Neutrophil (primary cell): ENCODE measurements at regions not wholly inside any gene's neighbourhood (a gene's known extent, or its start where the extent isn't known, plus 50 kb on each side); places are given as distances from the start of the nearest gene placed in this dataset.

Experiments used
- H3K27ac ChIP-seq: fragments of 200-600 bp; sonication (generic); 2 replicates; pipeline ENCODE4 v1.5.1; 2016; ENCODE audit warnings: mild to moderate bottlenecking, moderate library complexity
- H3K27me3 ChIP-seq: fragments of 200-600 bp; sonication (generic); 2 replicates; pipeline ENCODE4 v1.6.0; 2016; ENCODE audit warnings: mild to moderate bottlenecking
- H3K36me3 ChIP-seq: fragments of 200-600 bp; sonication (generic); 2 replicates; pipeline ENCODE4 v1.5.1; 2017
- H3K4me1 ChIP-seq, 2 experiments: fragments of 200-600 bp in 1 of 2; sonication (generic) in 1 of 2; 1 replicate in 1 of 2; 2 replicates in 1 of 2; pipeline versions ENCODE4 v1.5.1 to v1.6.1; 2013 to 2016; ENCODE audit warnings: low read depth in 1 of 2, low read length in 1 of 2, mild to moderate bottlenecking in 1 of 2, moderate library complexity in 1 of 2; ENCODE audit not compliant: control insufficient read depth in 1 of 2, insufficient read depth in 1 of 2
- H3K4me3 ChIP-seq, 2 experiments: fragments of 200-600 bp in 1 of 2; sonication (generic) in 1 of 2; 1 replicate in 1 of 2; 2 replicates in 1 of 2; pipeline ENCODE4 v1.5.1; 2013 to 2016; ENCODE audit warnings: low read depth in 1 of 2, low read length in 1 of 2, mild to moderate bottlenecking in 1 of 2, moderate library complexity in 1 of 2
- H3K9me3 ChIP-seq: fragments of 200-600 bp; sonication (generic); 2 replicates; pipeline ENCODE4 v1.5.1; 2016
- TF ChIP-seq, protein P1 (sequence below): fragments of 200-600 bp; sonication (generic); IDR thresholded peaks from 2 replicates; pipeline ENCODE4 v1.5.1; 2016; ENCODE audit warnings: antibody characterized with exemption

DNA sequence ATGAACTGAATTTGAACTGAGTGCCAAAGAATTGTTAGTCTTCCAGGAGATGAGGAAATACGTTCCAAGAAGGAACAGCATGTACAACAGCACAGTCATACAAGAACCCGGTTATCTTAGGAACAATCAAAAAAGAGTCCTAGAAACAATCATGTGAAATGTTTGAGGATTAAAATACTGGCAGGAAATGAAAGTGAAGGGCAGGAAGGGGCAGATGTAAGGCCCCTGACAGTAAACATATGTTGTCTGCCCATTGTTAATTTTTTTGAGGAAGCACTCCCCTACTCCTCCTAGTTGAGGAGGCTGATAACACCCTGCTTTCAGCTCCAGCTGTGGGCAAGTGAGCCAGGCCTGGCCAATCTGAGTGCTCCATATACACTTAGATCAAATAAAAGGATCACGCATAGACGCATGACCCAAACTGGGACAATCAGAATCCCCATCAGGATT is 220.9 kb downstream of the HACE1 start:
- H3K27ac ChIP-seq = no peak overlapping the region
- no peaks in the 10 kb centered on the region for H3K36me3 ChIP-seq
- H3K27me3 ChIP-seq = no peaks in the 10 kb centered on the region
- H3K9me3 ChIP-seq = no peaks in the 10 kb centered on the region
- H3K4me3 ChIP-seq = no peak overlapping the region
- H3K4me1 ChIP-seq = peaks cover 0 to 11% of the 10 kb centered on the region in 2 experiments
- TF ChIP-seq, protein P1, sequence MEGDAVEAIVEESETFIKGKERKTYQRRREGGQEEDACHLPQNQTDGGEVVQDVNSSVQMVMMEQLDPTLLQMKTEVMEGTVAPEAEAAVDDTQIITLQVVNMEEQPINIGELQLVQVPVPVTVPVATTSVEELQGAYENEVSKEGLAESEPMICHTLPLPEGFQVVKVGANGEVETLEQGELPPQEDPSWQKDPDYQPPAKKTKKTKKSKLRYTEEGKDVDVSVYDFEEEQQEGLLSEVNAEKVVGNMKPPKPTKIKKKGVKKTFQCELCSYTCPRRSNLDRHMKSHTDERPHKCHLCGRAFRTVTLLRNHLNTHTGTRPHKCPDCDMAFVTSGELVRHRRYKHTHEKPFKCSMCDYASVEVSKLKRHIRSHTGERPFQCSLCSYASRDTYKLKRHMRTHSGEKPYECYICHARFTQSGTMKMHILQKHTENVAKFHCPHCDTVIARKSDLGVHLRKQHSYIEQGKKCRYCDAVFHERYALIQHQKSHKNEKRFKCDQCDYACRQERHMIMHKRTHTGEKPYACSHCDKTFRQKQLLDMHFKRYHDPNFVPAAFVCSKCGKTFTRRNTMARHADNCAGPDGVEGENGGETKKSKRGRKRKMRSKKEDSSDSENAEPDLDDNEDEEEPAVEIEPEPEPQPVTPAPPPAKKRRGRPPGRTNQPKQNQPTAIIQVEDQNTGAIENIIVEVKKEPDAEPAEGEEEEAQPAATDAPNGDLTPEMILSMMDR = no peak

DNA sequence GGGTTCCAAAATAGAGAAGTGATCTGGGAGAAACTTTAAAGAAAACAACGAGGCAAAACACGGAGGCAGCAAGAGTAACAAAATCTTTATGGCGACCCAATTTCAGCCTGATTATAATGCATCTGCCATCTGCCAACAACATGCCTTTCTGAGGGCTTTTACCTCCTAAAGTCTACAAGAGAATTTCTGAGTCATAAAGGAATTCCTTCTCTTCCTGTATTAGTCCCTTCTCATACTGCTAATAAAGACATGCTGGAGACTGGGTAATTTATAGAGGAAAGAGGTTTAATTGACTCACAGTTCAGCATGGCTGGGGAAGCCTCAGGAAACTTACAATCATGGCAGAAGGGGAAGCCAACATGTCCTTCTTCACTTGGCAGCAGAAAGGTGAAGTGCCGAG is 226.6 kb downstream of the HACE1 start:
- Histone ChIP-seq H3K27me3 (no peaks in the 10 kb centered on the region), H3K4me3 (no peak overlapping the region)

DNA sequence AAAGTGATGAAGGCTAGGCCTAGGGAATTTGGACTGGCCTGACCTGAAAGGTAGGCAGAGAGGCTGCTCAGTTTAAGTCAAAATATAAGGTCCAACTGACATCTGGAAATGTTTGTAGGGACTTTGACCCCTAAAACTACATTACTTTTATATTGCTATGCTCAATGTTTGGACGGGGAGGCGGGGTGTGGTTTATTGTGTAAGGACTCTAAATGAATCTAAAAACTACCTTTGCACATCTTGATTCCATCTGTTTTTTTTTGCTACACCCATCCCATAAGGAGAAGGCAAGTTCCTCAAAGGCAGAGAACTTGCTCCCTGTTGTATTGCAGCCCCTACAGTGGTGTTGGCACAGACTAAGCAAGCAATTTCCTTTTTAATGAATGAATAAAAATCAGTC is 227.1 kb downstream of the HACE1 start:
- Histone ChIP-seq H3K4me1 (no peaks in the 10 kb centered on the region), H3K4me3 (no peak overlapping the region), H3K9me3 (no peaks in the 10 kb centered on the region), H3K27ac (no peak overlapping the region), H3K27me3 (no peaks in the 10 kb centered on the region), H3K36me3 (no peaks in the 10 kb centered on the region)
- TF ChIP-seq, protein P1 = no peak

More for the DNA sequence above, 226.6 kb downstream of the HACE1 start:
- no peaks in the 10 kb centered on the region for H3K4me1 ChIP-seq
- TF ChIP-seq, protein P1 = no peak
- no peaks in the 10 kb centered on the region for H3K9me3 ChIP-seq
- no peaks in the 10 kb centered on the region for H3K36me3 ChIP-seq
- no peak overlapping the region for H3K27ac ChIP-seq

- Histone ChIP-seq H3K4me3 (no peak overlapping the region), H3K4me1 (no peaks in the 10 kb centered on the region), H3K27me3 (no peaks in the 10 kb centered on the region), H3K27ac (no peak overlapping the region), H3K9me3 (no peaks in the 10 kb centered on the region), H3K36me3 (no peaks in the 10 kb centered on the region)
- TF ChIP-seq, protein P1 = no peak
These were observed 228.8 kb downstream of the HACE1 start for GRCh38 chr6:104630955-104631354.

DNA sequence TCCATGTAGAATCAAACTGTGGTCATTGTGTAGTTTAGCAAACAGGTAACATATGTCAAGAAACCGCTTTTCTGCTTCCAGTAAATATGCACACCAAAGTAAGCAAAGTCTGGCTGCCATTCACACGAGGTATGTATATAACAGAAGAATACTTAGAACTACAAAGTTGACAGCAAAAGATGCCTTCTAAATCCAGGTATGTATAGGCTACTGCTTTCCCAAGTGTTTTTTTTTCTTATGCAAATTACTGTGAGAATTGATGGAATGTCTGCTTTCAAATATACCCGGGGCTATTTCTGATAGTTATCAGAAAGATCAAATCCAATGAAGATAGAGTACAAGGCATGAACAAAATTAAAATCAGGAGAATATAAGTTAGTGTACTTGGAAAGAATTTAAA is 229.2 kb downstream of the HACE1 start:
- H3K4me3 ChIP-seq = no peak overlapping the region
- no peaks in the 10 kb centered on the region for H3K36me3 ChIP-seq
- H3K27ac ChIP-seq = no peak overlapping the region
- no peaks in the 10 kb centered on the region for H3K4me1 ChIP-seq
- H3K27me3 ChIP-seq = no peaks in the 10 kb centered on the region
- no peaks in the 10 kb centered on the region for H3K9me3 ChIP-seq
- TF ChIP-seq, protein P1 = no peak

DNA sequence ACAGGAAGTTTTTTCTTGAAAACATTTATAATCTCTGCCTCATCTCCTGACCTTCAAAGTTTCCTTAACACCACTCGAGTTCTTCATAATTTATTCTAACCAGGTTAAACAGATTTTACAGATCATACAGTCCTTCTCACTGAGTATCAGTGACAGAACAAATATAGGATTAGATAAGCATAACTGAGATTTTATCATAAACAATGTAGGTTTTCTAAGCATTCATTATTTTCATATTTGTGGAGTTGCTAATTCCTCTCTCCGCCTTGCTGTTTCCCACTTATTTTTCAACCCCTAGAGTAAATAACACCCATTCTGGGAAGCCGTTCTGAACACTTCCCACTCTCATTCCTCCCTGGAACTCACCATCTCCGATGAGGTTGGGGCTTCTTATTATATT is 229.9 kb downstream of the HACE1 start:
- no peaks in the 10 kb centered on the region for H3K36me3 ChIP-seq
- no peaks in the 10 kb centered on the region for H3K9me3 ChIP-seq
- H3K4me3 ChIP-seq = no peak overlapping the region
- TF ChIP-seq, protein P1 = no peak
- no peaks in the 10 kb centered on the region for H3K27me3 ChIP-seq
- H3K4me1 ChIP-seq = no peaks in the 10 kb centered on the region
- no peak overlapping the region for H3K27ac ChIP-seq
